ENCODE measurements at regions not wholly inside any gene's neighbourhood (a gene's known extent, or its start where the extent isn't known, plus 50 kb on each side); places are given as distances from the start of the nearest gene placed in this dataset.

DNA sequence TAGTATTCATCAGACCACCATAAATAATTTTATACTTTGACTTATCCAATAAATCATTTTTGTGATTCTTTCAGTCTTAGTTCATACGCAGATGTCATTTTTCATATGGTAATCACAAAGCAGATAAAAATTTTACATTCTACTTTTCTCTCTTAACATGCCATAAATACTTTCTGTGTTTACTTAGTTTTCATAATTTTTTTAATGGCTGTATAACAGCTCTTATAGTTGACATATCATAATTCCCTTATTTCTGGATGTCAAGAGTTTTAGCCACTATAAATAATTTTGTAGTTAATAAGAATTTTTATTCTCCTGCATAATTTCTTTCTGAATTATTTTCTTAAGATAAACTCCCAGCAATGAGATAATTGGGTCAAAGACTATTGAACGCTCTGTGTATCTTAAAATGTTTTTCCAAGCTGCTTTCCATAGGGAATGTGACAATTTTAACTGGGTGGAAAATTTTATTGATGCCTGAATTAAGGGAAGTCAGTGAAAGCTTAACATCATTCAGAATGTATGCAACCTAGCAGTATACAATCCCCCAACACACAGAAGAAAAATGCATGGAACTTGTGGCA, 702.7 kb downstream of the EPM2A start (continued):
- no peak for TF ChIP-seq ZBTB21 (CRISPR knock-in tag; IDR thresholded peaks at IDR 0.05; ENCODE audit: borderline replicate concordance)
- TF ChIP-seq, protein P1, sequence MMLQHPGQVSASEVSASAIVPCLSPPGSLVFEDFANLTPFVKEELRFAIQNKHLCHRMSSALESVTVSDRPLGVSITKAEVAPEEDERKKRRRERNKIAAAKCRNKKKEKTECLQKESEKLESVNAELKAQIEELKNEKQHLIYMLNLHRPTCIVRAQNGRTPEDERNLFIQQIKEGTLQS (CRISPR knock-in tag; conservative IDR thresholded peaks at IDR 0.05), result no peak
- no peak for TF ChIP-seq GRHL2 (CRISPR knock-in tag; IDR thresholded peaks at IDR 0.05; ENCODE audit: insufficient replicate concordance, severe bottlenecking)
- TF ChIP-seq, protein P2, sequence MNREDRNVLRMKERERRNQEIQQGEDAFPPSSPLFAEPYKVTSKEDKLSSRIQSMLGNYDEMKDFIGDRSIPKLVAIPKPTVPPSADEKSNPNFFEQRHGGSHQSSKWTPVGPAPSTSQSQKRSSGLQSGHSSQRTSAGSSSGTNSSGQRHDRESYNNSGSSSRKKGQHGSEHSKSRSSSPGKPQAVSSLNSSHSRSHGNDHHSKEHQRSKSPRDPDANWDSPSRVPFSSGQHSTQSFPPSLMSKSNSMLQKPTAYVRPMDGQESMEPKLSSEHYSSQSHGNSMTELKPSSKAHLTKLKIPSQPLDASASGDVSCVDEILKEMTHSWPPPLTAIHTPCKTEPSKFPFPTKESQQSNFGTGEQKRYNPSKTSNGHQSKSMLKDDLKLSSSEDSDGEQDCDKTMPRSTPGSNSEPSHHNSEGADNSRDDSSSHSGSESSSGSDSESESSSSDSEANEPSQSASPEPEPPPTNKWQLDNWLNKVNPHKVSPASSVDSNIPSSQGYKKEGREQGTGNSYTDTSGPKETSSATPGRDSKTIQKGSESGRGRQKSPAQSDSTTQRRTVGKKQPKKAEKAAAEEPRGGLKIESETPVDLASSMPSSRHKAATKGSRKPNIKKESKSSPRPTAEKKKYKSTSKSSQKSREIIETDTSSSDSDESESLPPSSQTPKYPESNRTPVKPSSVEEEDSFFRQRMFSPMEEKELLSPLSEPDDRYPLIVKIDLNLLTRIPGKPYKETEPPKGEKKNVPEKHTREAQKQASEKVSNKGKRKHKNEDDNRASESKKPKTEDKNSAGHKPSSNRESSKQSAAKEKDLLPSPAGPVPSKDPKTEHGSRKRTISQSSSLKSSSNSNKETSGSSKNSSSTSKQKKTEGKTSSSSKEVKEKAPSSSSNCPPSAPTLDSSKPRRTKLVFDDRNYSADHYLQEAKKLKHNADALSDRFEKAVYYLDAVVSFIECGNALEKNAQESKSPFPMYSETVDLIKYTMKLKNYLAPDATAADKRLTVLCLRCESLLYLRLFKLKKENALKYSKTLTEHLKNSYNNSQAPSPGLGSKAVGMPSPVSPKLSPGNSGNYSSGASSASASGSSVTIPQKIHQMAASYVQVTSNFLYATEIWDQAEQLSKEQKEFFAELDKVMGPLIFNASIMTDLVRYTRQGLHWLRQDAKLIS (CRISPR knock-in tag; IDR thresholded peaks at IDR 0.05; ENCODE audit: borderline replicate concordance), result no peak
- TF ChIP-seq, protein P3, sequence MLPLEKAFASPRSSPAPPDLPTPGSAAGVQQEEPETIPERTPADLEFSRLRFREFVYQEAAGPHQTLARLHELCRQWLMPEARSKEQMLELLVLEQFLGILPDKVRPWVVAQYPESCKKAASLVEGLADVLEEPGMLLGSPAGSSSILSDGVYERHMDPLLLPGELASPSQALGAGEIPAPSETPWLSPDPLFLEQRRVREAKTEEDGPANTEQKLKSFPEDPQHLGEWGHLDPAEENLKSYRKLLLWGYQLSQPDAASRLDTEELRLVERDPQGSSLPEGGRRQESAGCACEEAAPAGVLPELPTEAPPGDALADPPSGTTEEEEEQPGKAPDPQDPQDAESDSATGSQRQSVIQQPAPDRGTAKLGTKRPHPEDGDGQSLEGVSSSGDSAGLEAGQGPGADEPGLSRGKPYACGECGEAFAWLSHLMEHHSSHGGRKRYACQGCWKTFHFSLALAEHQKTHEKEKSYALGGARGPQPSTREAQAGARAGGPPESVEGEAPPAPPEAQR (CRISPR knock-in tag; IDR thresholded peaks at IDR 0.05), result no peak
- TF ChIP-seq, protein P4, sequence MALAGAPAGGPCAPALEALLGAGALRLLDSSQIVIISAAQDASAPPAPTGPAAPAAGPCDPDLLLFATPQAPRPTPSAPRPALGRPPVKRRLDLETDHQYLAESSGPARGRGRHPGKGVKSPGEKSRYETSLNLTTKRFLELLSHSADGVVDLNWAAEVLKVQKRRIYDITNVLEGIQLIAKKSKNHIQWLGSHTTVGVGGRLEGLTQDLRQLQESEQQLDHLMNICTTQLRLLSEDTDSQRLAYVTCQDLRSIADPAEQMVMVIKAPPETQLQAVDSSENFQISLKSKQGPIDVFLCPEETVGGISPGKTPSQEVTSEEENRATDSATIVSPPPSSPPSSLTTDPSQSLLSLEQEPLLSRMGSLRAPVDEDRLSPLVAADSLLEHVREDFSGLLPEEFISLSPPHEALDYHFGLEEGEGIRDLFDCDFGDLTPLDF (CRISPR knock-in tag; IDR thresholded peaks at IDR 0.05), result no peak
- TF ChIP-seq, protein P5, sequence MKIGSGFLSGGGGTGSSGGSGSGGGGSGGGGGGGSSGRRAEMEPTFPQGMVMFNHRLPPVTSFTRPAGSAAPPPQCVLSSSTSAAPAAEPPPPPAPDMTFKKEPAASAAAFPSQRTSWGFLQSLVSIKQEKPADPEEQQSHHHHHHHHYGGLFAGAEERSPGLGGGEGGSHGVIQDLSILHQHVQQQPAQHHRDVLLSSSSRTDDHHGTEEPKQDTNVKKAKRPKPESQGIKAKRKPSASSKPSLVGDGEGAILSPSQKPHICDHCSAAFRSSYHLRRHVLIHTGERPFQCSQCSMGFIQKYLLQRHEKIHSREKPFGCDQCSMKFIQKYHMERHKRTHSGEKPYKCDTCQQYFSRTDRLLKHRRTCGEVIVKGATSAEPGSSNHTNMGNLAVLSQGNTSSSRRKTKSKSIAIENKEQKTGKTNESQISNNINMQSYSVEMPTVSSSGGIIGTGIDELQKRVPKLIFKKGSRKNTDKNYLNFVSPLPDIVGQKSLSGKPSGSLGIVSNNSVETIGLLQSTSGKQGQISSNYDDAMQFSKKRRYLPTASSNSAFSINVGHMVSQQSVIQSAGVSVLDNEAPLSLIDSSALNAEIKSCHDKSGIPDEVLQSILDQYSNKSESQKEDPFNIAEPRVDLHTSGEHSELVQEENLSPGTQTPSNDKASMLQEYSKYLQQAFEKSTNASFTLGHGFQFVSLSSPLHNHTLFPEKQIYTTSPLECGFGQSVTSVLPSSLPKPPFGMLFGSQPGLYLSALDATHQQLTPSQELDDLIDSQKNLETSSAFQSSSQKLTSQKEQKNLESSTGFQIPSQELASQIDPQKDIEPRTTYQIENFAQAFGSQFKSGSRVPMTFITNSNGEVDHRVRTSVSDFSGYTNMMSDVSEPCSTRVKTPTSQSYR (CRISPR knock-in tag; IDR thresholded peaks at IDR 0.05), result no peak

DNA sequence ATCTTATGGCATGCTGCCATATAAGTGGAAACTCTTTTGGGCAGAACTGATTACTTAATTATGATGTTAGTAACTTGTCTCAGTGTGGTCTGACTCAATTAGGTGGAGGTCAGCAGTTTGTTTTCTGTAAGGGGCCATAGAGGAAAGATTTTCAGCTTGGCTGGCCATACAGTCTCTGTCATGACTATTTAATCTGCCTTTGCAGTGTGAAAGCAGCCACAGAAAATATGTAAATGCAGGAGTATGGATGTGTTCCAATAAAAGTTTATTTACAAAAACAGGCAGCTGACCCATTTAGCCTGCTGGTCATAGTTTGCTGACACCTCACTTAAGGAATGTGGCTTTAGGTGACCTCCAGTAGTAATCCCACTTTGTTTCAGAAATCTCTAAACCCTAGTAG, 700.7 kb downstream of the EPM2A start:
- CTCF ChIA-PET, result no interaction called here

DNA sequence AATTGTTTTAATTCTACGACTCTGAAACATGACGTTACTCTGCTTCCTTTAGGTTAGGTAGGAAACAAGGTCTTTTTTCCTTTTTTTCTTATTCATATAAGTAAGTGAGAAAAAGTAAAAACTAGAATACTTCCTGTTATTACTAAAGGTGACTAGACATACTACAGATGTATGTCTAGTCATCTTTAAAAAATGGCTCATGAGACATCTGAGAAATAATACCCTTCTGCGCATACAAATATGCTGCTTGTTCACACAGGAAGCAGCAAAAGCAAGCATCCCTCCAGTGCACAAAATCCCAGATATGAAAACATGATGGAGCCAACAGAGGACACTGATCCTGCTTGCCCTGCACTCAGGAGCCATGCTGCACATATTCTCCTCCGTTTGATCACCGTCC, 699.1 kb downstream of the EPM2A start:
- ATAC-seq (no peak), DNase-seq (ENCODE audit: low spot score) (no peak)
- H3K27ac Mint-ChIP-seq, result no peak overlapping the region
- no peaks in the 10 kb centered on the region for H3K27me3 Mint-ChIP-seq (ENCODE audit: low read depth)
- no peaks in the 10 kb centered on the region for H3K36me3 Mint-ChIP-seq
- TF ChIP-seq SP1 (CRISPR knock-in tag; conservative IDR thresholded peaks at IDR 0.05) (no peak), SMAD4 (CRISPR knock-in tag; IDR thresholded peaks at IDR 0.05) (no peak), ZBTB21 (CRISPR knock-in tag; IDR thresholded peaks at IDR 0.05; ENCODE audit: borderline replicate concordance) (no peak), GRHL2 (CRISPR knock-in tag; IDR thresholded peaks at IDR 0.05; ENCODE audit: insufficient replicate concordance, severe bottlenecking) (no peak), CREM (CRISPR knock-in tag; IDR thresholded peaks at IDR 0.05) (no peak)
- TF ChIP-seq, protein P6, sequence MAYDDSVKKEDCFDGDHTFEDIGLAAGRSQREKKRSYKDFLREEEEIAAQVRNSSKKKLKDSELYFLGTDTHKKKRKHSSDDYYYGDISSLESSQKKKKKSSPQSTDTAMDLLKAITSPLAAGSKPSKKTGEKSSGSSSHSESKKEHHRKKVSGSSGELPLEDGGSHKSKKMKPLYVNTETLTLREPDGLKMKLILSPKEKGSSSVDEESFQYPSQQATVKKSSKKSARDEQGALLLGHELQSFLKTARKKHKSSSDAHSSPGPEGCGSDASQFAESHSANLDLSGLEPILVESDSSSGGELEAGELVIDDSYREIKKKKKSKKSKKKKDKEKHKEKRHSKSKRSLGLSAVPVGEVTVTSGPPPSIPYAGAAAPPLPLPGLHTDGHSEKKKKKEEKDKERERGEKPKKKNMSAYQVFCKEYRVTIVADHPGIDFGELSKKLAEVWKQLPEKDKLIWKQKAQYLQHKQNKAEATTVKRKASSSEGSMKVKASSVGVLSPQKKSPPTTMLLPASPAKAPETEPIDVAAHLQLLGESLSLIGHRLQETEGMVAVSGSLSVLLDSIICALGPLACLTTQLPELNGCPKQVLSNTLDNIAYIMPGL (CRISPR knock-in tag; IDR thresholded peaks at IDR 0.05), result no peak
- TF ChIP-seq, protein P7, sequence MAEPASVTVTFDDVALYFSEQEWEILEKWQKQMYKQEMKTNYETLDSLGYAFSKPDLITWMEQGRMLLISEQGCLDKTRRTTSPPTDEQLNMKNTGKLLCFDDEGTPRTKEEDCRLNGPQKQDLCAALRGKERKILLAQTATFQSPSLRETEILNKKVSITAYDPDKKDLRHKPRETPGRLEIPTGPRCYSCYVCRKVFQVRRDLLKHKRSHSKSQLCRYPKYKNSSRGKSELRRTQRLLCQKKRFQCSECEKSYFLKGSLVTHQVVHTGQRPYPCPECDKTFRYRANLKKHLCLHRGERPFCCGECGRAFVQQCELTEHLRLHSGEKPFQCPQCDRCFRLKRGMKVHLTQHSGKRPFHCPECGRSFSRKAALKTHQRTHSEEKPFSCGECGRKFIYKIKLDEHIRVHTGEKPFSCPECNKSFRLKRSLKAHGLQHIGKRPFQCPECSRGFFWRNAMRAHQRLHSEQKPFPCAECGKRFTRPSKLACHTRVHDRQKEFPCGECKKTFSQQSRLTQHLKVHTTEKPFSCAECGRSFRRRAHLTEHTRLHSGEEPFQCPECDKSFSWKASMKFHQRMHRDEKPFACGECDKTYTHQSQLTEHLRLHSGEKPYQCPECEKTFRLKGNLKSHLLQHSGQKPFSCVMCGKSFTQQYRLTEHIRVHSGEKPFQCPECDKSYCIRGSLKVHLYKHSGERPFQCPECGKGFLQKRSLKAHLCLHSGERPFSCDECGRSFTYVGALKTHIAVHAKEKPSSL (CRISPR knock-in tag; conservative IDR thresholded peaks at IDR 0.05), result no peak
- TF ChIP-seq, protein P8, sequence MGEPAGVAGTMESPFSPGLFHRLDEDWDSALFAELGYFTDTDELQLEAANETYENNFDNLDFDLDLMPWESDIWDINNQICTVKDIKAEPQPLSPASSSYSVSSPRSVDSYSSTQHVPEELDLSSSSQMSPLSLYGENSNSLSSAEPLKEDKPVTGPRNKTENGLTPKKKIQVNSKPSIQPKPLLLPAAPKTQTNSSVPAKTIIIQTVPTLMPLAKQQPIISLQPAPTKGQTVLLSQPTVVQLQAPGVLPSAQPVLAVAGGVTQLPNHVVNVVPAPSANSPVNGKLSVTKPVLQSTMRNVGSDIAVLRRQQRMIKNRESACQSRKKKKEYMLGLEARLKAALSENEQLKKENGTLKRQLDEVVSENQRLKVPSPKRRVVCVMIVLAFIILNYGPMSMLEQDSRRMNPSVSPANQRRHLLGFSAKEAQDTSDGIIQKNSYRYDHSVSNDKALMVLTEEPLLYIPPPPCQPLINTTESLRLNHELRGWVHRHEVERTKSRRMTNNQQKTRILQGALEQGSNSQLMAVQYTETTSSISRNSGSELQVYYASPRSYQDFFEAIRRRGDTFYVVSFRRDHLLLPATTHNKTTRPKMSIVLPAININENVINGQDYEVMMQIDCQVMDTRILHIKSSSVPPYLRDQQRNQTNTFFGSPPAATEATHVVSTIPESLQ (CRISPR knock-in tag; IDR thresholded peaks at IDR 0.05), result no peak
- H3K4me1 Mint-ChIP-seq, result no peaks in the 10 kb centered on the region
- POLR2A ChIA-PET, result no interaction called here
- peaks cover 15% of the 10 kb centered on the region for H3K9me3 Mint-ChIP-seq
- no peak overlapping the region for H3K4me3 Mint-ChIP-seq
- CTCF ChIA-PET, result no interaction called here

More for the DNA sequence above, 700.7 kb downstream of the EPM2A start:
- peaks cover 12% of the 10 kb centered on the region for H3K9me3 Mint-ChIP-seq
- no peaks in the 10 kb centered on the region for H3K27me3 Mint-ChIP-seq (ENCODE audit: low read depth)
- no peak overlapping the region for H3K27ac Mint-ChIP-seq
- no peaks in the 10 kb centered on the region for H3K36me3 Mint-ChIP-seq
- DNase-seq (ENCODE audit: low spot score) (no peak), ATAC-seq (no peak)
- H3K4me1 Mint-ChIP-seq, result no peaks in the 10 kb centered on the region
- H3K4me3 Mint-ChIP-seq, result no peak overlapping the region
- TF ChIP-seq NR3C1 (CRISPR knock-in tag; conservative IDR thresholded peaks at IDR 0.05; ENCODE audit: low read depth), result no peak
- TF ChIP-seq GTF2I (CRISPR knock-in tag; conservative IDR thresholded peaks at IDR 0.05), result no peak
- POLR2A ChIA-PET, result no interaction called here

Data from WTC11 (cell line).